B cell (primary cell): ENCODE measurements at regions not wholly inside any gene's neighbourhood (a gene's known extent, or its start where the extent isn't known, plus 50 kb on each side); places are given as distances from the start of the nearest gene placed in this dataset.

Experiments
- ATAC-seq: fragments of 200-7000 bp; cut with Tn5 transposase; one replicate; pipeline ENCODE4 v1.10.0; 2021; ENCODE audit warnings: low read depth, mild to moderate bottlenecking, moderate number of reproducible peaks, moderate library complexity
- CTCF ChIA-PET: fragments of 350-600 bp; sonication (Branson Sonifier 250); formaldehyde crosslinking; loops from one replicate; lab custom pipeline; 2021; ENCODE audit warnings: antibody characterized with exemption, inconsistent platforms; lab: Charles Lee
- POLR2A ChIA-PET: fragments of 350-600 bp; sonication (Branson Sonifier 250); formaldehyde crosslinking; loops from one replicate; lab custom pipeline; 2021; ENCODE audit warnings: antibody characterized with exemption; lab: Charles Lee
- DNase-seq: peaks from one replicate; pipeline ENCODE4 v3.0.0; 2013
- H2AFZ ChIP-seq: 2 replicates; pipeline ENCODE4 v1.6.1; 2012; ENCODE audit warnings: mild to moderate bottlenecking, low read depth, low read length; ENCODE audit not compliant: insufficient read depth, poor library complexity, severe bottlenecking
- H3K27ac ChIP-seq, 2 donors: 1 replicate in 1 of 2; 2 replicates in 1 of 2; pipeline ENCODE4 v1.5.1; 2012 to 2013; ENCODE audit warnings: low read length in 2 of 2, mild to moderate bottlenecking in 2 of 2, moderate library complexity in 1 of 2
- H3K27me3 ChIP-seq, 4 experiments: fragments of 200-600 bp in 1 of 4; sonication (generic) in 1 of 4; replicated peaks in 1 of 4; 1 replicate in 2 of 4; 2 replicates in 2 of 4; pipeline versions ENCODE4 v1.6.1 to v1.7.0; 2013 to 2016; ENCODE audit warnings: low read length in 3 of 4, mild to moderate bottlenecking in 2 of 4, mixed read lengths in 1 of 4, moderate library complexity in 1 of 4; ENCODE audit not compliant: insufficient read depth in 4 of 4, control insufficient read depth in 3 of 4; ENCODE audit errors: control extremely low read depth in 1 of 4
- H3K36me3 ChIP-seq, 2 experiments: replicated peaks in 1 of 2; 1 replicate in 1 of 2; 2 replicates in 1 of 2; pipeline versions ENCODE4 v1.6.1 to v1.7.1; 2013; ENCODE audit warnings: low read length in 1 of 2; ENCODE audit not compliant: insufficient read depth in 2 of 2, control insufficient read depth in 1 of 2; ENCODE audit errors: control extremely low read depth in 1 of 2, extremely low read depth in 1 of 2
- H3K4me1 ChIP-seq, 2 donors: fragments of 200-600 bp in 1 of 2; sonication (generic) in 1 of 2; 1 replicate in 1 of 2; 2 replicates in 1 of 2; pipeline versions ENCODE4 v1.5.1 to v1.6.1; 2013 to 2017; ENCODE audit warnings: low read length in 2 of 2; ENCODE audit not compliant: control insufficient read depth in 2 of 2, insufficient read depth in 2 of 2
- H3K4me2 ChIP-seq: replicated peaks from 2 replicates; pipeline ENCODE3; 2012; ENCODE audit warnings: mild to moderate bottlenecking, low read depth, low read length; ENCODE audit not compliant: poor library complexity, severe bottlenecking
- H3K4me3 ChIP-seq, 5 experiments: fragments of 200-600 bp in 1 of 5; sonication (generic) in 1 of 5; 1 replicate in 3 of 5; 2 replicates in 2 of 5; pipeline versions ENCODE4 v1.5.1 to v1.7.0; 2011 to 2016; ENCODE audit warnings: low read length in 4 of 5, mild to moderate bottlenecking in 4 of 5, low read depth in 2 of 5, control low read depth in 1 of 5, moderate library complexity in 1 of 5; ENCODE audit not compliant: insufficient read depth in 1 of 5; ENCODE audit errors: control extremely low read depth in 1 of 5, extremely low read depth in 1 of 5
- H3K79me2 ChIP-seq: fragments of 200-600 bp; sonication (generic); one replicate; pipeline ENCODE4 v1.6.0; 2016; ENCODE audit warnings: low read length; ENCODE audit not compliant: control insufficient read depth, insufficient read depth
- H3K9ac ChIP-seq: fragments of 200-600 bp; sonication (generic); 2 replicates; pipeline ENCODE4 v1.6.1; 2017; ENCODE audit warnings: mild to moderate bottlenecking, low read length, moderate library complexity
- H3K9me3 ChIP-seq, 3 donors: one replicate each; pipeline versions ENCODE4 v1.6.1 to v1.7.1; 2013; ENCODE audit warnings: low read length in 2 of 3; ENCODE audit not compliant: control insufficient read depth in 2 of 3, insufficient read depth in 1 of 3; ENCODE audit errors: control extremely low read depth in 1 of 3
- H4K20me1 ChIP-seq: 2 replicates; pipeline ENCODE4 v1.6.0; 2012; ENCODE audit warnings: mild to moderate bottlenecking, low read length; ENCODE audit not compliant: insufficient read depth, control insufficient read depth, poor library complexity, severe bottlenecking
- H3K27ac Mint-ChIP-seq: one replicate; pipeline ENCODE4 v1.8.0; 2021; ENCODE audit warnings: mixed read lengths
- H3K27me3 Mint-ChIP-seq: one replicate; pipeline ENCODE4 v1.8.0; 2021; ENCODE audit warnings: mixed read lengths
- H3K4me1 Mint-ChIP-seq: one replicate; pipeline ENCODE4 v1.8.0; 2021; ENCODE audit warnings: mixed read lengths
- H3K4me3 Mint-ChIP-seq: one replicate; pipeline ENCODE4 v1.8.0; 2021; ENCODE audit warnings: mixed read lengths
- H3K9me3 Mint-ChIP-seq: one replicate; pipeline ENCODE4 v1.8.0; 2022; ENCODE audit warnings: mixed read lengths; ENCODE audit not compliant: insufficient read depth
- CTCF ChIP-seq: fragments of 200-600 bp; IDR thresholded peaks from one replicate; pipeline ENCODE4 v1.8.0; 2022; ENCODE audit warnings: antibody characterized with exemption, mild to moderate bottlenecking
- EZH2 ChIP-seq: IDR thresholded peaks from 2 replicates; pipeline ENCODE4 v1.6.1; 2012; ENCODE audit warnings: borderline replicate concordance, low read depth, mild to moderate bottlenecking, moderate library complexity, low read length; ENCODE audit not compliant: insufficient read depth, poor library complexity, severe bottlenecking
- WGBS: methylation state at CpG from one replicate; pipeline ENCODE4 v1.1.5; 2013; ENCODE audit warnings: missing lambda C conversion rate; ENCODE audit not compliant: insufficient coverage; 5-methylcytosine and 5-hydroxymethylcytosine counted together
- intact Hi-C: fragments of 100-400 bp; cut with micrococcal nuclease; formaldehyde crosslinking; loops from one replicate; pipeline ENCODE4 v1.10.0; 2022

DNA sequence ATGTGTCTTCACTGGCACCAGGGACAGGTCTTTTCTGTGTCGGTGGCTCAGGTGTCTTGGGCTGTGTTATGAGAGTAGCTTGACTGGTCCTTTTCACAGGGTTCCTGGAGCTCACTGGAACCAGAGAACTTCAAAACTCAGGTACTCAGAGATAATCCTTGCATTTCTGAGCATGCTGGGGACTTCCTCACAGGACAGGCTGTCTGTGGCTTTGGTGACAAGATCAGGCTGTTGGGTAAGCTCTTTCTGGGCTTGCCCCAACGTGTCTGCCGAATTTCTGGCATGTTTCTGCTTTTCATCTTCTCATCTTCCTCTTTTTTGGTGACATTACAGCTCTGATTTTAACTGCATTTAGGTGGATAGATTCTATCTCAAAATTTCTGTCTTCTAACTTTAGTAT lies 270.0 kb downstream of the CDH26 start:
- no peaks in the 10 kb centered on the region for H3K4me1 Mint-ChIP-seq
- no peak overlapping the region for H2AFZ ChIP-seq
- ChIA-PET POLR2A (no interaction called here), CTCF (interaction anchor here (0.6 kb wide), 1 partner anchor 240 kb away, joined by 3 read pairs; no protein-coding TSS in a partner anchor)
- H3K4me3 ChIP-seq = no peak overlapping the region
- H3K4me3 Mint-ChIP-seq = no peak overlapping the region
- no peaks in the 10 kb centered on the region for H3K36me3 ChIP-seq
- TF ChIP-seq EZH2 (no peak), CTCF (no peak)
- H3K9ac ChIP-seq = no peak overlapping the region
- H3K79me2 ChIP-seq = no peaks in the 10 kb centered on the region
- no peaks in the 10 kb centered on the region for H4K20me1 ChIP-seq
- H3K27me3 Mint-ChIP-seq = no peaks in the 10 kb centered on the region
- no peaks in the 10 kb centered on the region for H3K27me3 ChIP-seq
- no peak for DNase-seq
- intact Hi-C loops = no loop called here
- no peak overlapping the region for H3K4me2 ChIP-seq
- no peaks in the 10 kb centered on the region for H3K9me3 Mint-ChIP-seq
- no peak for ATAC-seq
- peaks cover 0 to 6% (median 0%) of the 10 kb centered on the region in 3 donors for H3K9me3 ChIP-seq
- WGBS = 100% methylated on average over 1 of the region's 3 CpGs
- no peak overlapping the region for H3K27ac ChIP-seq
- H3K27ac Mint-ChIP-seq = no peak overlapping the region
- H3K4me1 ChIP-seq = no peaks in the 10 kb centered on the region

DNA sequence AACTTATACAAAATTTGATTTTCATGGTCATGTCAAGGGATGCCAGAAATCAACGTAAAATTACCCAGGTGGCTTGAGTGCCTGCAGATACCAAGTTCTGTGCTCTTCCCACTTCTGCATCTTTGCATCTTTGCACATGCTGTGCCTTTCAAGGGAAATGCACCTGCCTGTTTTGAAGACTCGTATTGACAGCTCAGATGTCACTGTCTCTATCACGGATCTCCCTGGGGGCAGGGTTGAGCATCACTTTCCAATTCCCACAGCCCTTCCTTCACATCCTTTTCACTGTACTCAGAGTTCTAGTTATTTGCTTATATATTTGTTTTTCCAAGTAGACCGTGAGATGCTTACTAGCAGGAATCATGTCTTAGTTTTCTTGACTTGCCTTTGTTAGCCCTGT lies 274.2 kb downstream of the CDH26 start:
- no peaks in the 10 kb centered on the region for H3K9me3 Mint-ChIP-seq
- no peaks in the 10 kb centered on the region for H3K4me1 Mint-ChIP-seq
- DNase-seq (no peak), ATAC-seq (no peak)
- H3K36me3 ChIP-seq = no peaks in the 10 kb centered on the region
- ChIA-PET POLR2A (no interaction called here), CTCF (no interaction called here)
- no peak overlapping the region for H3K4me2 ChIP-seq
- H3K79me2 ChIP-seq = no peaks in the 10 kb centered on the region
- H3K27ac ChIP-seq = no peak overlapping the region
- no peaks in the 10 kb centered on the region for H3K4me1 ChIP-seq
- no peak overlapping the region for H3K4me3 Mint-ChIP-seq
- no peak for TF ChIP-seq EZH2
- TF ChIP-seq CTCF = no peak
- H3K9ac ChIP-seq = no peak overlapping the region
- H3K27me3 Mint-ChIP-seq = peaks cover 2% of the 10 kb centered on the region
- H3K27me3 ChIP-seq = peaks cover 0 to 5% (median 0%) of the 10 kb centered on the region in 4 experiments
- H3K9me3 ChIP-seq = peaks cover 0 to 6% (median 0%) of the 10 kb centered on the region in 3 donors
- intact Hi-C loops = no loop called here
- no peak overlapping the region for H2AFZ ChIP-seq
- H3K27ac Mint-ChIP-seq = no peak overlapping the region
- no peak overlapping the region for H3K4me3 ChIP-seq
- H4K20me1 ChIP-seq = no peaks in the 10 kb centered on the region
- 90% methylated on average over 3 of the region's 4 CpGs for WGBS
